GM19240 (cell line): ENCODE measurements at regions not wholly inside any gene's neighbourhood (a gene's known extent, or its start where the extent isn't known, plus 50 kb on each side); places are given as distances from the start of the nearest gene placed in this dataset.
A peak's percentile ranks its signal among the peaks of the same experiment; 100 is the strongest.

ENCODE experiments used
- DNase-seq: peaks from one replicate; pipeline ENCODE4 v3.0.0; 2011; ENCODE audit warnings: low spot score; ENCODE audit not compliant: insufficient read length

DNA sequence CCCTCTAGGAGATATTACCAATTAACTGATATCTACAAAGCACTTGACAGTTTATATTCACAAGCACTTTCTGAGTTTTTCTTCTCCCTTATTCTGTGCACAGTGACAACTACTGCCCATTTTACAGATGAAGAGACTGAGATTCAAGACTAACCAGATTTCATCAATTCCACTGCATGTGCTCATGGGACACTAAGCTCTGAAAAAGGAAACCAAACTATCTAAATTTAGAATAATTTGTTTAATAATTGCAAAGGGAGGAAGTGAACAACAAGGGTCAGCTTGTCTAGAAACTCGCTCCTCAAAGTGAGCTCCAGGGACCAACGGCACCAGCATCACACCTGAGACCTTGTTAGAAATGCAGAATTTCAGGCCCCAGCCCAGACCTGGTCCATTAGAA, 50.8 kb upstream of the MYLIP start:
- DNase-seq: no peak

DNA sequence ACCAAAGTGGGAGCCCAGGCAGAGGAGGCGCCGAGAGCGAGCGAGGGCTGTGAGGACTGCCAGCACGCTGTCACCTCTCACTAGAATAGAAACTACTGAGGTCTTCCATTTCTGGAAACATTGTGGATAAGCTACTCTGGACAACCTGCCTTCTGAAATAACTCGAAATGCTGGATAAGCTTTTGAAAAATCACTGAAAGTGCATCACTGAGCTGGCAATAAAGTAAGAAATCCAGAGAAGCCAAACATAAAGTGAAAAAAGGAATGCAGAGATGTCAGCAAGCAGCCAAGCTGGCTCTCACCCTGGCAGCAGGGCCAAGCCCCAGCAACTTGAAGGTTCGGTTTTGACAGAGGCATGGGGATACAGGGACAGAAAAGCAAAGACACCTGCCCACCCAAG, 59.2 kb upstream of the MYLIP start:
- DNase-seq: no peak

DNA sequence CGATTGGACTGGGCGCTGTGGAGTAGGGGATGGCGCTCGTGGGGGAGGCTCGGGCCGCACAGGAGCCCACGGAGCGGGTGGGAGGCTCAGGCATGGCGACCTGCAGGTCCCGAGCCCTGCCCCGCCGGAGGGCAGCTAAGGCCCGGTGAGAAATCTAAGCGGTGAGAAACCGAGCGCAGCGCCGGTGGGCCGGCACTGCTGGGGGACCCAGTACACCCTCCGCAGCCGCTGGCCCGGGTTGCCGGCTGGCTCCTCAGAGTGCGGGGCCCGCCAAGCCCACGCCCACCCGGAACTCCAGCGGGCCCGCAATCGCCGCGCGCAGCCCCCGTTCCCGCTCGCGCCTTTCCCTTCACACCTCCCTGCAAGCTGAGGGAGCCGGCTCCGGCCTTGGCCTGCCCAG, 59.7 kb upstream of the MYLIP start:
- DNase-seq: no peak

DNA sequence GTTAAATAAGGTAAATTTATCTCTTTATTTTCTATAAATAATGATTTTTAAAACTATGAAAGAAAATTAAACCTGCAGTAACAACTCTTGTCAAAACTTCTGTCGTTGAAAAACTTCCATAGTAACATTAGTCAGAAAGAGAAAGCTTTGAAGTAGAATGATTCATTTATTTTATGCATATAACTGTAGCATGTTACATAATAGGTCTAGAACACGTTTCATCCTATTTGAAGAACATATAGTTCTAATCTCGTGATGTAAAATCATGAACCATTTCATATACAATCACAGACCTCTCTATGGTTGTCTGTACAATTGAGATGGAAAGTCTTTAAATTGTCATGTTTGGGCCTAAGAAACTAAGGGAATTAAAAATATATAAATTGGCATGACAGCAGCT, 61.3 kb upstream of the MYLIP start:
- no peak for DNase-seq

DNA sequence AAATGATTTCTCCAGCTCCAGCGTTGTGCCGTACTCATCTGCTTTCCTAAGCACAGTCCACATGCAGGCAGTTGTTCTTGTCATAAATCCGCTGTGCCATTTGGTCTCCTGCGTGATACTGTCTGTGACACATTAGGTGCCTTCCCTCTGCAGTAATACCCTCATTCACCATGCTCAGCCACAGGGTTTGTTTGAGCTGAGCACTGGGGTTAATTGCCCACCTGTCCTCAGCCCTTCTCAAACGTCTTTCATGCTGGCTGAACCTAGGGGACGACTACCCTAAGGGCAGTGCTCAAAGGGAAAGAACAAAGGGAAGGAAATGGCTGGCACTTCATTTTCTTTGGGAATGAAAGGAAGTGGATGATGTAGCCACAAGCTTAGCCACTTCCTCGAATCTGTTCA, 64.2 kb upstream of the MYLIP start:
- DNase-seq: no peak

DNA sequence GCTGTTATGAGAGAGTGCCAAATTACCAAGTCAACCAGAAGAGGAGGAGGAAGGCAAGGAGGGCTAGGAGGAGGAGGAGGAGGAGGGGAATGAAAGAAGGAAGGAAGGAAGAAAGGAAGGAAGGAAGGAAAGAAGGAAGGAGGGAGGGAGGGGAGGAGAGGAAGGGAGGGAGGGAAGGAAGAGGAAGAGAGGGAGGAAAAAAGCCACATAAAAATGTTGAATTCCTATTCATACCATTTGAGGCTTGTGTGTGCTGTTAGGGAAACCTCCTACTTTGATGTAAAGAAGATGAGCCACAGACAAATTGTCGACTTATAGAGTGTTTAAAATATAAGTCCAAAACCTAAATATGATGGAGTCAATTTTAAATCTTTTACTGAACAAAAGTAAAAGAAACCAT, 65.3 kb upstream of the MYLIP start:
- no peak for DNase-seq

DNA sequence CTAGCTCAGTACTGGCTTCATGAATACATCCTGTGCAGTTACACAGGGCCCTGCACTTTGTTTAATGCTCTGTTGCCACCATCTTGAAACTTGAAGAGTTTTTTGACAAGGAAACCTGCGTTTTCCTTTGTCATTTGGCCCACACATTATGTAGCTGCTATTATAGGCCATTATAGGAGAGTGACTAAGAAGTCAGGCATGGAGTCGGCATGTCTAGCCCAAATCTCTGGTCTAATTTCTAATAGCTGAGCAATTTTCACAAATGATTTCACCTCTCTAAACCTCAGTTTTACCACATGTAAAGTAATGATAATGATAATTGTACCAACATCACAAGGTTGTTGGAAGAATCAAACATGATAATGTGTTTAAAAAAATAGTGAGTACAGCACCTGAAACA, 67.1 kb upstream of the MYLIP start:
- DNase-seq: no peak

DNA sequence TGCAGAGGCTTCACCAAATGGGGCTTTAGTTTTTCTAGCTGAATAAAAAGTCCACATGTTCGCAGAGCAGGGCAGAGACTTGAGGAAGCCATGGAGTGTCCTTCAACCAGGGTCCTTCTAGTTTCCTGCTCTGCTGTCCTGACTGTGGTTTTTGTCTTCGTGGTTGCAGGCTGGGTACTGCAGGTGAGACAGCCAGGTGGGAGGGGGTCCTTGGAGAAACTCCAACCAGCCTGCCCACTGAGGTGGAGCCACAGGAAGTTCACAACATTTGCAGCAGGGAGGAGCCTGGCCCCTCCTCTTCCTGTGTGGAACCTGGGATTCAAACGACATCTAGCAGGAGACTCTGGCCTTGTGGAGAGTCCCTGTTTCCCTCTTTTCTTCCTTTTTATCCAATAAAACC, 68.8 kb upstream of the MYLIP start:
- DNase-seq: no peak

DNA sequence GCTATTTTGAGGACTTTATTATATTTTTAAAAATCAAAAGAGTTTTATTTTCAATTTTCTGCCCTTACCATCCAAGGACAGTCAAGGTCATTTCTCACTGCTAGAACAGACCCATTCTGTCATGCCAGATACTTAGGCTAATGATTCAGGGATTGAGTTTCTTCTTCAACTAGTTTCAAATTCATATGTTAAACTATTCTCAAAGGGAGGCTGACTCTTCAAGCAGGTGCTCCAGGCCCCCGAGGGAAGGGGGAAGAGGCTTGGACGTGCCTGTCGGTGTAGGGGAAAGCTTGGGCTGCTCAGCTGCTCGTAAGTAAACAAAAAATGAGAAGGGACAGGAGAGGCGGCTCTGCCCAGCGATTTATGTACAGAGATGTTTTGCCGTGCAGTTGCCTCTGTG, 69.4 kb upstream of the MYLIP start:
- DNase-seq: no peak

DNA sequence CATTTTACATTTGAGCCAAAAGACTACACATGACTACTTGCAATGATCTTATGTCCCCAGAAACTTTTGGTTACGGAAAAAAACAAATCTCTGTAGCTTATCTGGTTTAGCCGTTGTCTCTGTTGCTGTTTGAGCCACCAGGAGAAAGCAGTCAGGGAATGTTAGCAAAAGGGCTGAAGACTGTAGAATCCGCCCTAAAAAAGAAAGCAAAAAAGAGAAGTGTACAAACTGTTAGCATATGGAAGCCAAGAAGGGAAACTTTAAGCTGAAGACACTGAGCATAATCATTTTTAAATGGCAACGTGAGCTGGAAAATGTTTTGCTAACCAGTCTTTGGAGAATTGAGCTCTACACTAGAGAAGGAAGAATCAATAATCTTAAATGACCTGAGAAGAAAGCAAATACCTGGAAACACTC, 69.9 kb upstream of the MYLIP start:
- DNase-seq: no peak

DNA sequence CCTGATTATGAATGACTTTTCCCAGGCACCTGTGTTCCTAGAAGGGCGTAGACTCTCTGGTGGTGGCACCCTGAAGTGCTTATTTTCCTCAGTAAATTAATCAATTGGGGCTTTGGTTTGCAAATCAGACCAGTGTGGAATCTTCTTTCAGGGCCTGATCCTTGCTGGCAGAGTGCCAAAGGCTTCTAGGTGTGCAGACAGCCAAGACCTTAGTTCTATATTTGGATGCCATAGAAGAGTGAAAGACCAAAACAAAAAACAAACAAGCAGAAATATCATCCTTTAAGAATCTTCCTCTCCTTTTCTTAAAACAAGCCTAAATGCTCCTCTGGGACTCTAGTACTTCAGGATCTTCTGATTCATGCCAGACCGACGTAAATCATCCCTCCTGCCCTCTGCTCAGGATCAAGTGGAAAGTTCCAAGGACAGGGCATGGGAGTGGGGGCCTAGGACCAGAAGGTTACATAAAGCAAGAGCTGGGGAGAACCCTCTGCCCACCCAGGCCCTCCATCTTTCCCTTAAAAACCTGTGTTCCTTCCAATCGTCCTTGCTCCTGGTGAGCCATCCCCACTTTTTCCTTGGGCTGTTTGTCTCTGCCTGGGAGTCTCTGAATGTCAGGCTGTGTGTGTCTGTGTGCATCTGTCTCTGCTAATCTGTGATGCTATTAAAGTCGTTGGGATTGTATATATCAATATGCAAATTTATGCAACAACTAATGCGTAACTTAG, 70.5 kb upstream of the MYLIP start:
- no peak for DNase-seq

DNA sequence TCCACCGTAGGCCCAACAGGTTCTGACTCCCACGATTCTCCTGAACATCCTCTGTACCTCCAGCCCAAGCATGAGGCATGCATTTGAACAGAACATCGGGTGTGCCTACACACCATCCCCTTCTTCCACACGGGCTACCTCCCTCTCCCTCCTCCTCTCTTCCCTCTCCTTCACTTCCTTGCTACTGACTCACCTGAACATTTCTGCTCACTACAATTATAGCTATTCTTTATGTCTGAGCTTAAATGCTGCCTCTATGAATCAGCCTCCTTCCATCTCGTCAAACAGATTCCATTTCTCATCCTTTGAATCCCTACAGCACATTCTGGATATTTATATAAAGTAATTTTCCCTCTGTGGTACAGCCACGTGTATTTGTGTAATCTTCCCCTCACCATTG, 71.4 kb upstream of the MYLIP start:
- no peak for DNase-seq

DNA sequence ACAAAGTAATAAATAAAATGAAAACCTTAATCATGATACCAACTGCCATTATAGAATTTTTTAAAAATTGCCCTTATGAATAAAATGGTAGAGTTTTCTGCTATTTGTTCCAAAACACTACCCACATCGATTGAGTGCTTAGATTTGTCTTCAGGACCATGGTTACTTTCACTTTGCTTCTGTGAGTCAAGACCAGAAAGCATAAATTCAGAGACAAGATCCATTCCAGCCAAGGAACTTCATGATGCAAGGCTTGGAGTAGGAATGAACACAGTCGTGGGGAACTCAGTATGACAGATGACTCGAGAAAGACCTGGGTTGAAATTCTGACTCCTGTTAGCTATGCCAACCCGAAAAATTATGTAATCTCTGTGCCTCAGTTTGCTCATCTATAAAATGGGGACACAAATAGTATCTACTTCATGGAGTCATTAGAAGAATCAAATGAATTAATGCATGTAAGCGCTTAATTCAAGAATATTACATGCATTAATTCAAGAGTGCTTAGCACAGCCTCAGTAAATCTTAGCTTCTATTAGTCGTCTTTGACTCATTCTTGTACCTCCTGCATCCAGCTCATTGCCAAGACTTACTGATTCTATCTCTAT, 72.5 kb upstream of the MYLIP start:
- DNase-seq: no peak

DNA sequence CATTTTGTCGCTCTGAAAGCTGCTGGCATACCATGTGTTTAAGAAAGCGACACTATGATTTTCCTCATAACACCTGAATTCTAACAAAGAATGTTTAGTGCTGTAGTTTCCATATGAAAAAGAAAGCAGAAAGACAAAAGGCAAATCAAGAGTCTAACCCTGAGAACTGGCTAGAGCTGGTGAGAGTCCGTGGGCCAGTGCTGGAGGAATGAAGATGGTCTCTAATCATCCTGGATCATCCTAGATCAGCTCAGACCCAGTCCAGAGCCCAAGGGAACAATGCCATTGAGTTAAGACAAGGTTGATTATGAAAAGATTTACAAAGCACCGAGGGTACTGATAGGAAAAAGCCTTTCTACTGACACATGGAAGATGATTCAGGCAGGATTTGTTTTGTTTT, 73.0 kb upstream of the MYLIP start:
- DNase-seq: no peak

DNA sequence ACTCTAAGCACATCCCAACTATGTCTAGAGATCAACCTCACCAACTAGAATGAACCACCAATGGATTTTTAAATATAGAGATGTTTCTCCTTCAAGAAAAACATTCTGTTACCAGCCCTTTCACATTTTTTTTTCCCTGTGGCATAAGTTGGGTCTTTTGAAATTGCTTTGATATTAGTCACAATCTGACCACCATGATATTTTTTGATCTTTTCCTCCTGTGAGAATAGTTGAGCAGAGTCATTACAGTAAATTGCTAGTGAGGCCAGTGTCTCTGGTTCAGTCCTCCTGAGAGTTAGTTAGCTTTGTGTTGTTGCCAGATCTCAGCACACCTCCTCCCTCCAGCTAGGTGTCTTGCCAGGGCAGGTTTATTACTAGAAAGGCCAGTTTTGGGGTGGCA, 79.7 kb upstream of the MYLIP start:
- no peak for DNase-seq

DNA sequence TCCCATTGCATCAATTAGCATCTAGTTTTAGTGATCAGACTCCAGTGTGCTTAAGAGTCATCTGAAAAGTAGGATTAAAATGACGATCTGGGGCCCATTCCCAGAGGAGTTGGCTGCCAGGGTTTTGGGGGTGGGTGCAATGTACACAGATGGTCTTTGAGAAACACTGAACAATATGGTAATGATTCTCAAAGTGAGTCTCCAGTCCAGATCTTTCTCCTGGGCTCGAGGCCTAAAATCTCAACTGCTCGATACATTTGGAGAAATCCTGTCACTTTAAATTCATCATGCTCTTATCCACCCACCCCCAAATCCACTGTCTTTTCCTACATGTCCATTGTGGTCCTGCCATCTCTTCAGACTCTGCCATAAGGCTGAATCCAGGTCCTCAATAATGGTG, 80.7 kb upstream of the MYLIP start:
- DNase-seq: no peak

DNA sequence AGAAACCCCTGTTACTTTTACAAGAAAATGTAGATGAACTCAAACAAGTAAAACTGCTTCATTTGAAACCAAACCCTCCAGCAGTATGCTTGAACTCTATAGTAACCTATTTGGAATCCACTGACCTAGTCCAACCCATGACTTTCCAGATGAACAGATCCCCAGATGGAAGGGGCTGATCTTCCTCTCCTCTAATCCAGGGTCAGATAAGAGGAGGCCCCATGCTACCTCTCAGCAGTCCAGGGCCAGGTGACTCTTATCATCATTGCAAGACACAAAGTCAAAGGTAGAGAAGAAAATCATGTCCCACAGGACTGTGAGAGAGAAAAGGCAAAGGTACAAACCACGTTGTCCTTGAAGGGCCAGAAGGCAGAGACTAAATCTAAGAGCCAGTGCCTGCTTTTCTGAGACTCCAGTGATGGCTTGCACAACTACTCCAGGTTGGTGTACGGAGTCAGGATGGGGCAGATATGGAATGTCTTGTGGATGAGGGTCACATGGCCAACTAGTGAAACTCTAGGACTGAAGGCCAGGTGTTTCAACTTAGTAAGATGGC, 81.4 kb upstream of the MYLIP start:
- no peak for DNase-seq

DNA sequence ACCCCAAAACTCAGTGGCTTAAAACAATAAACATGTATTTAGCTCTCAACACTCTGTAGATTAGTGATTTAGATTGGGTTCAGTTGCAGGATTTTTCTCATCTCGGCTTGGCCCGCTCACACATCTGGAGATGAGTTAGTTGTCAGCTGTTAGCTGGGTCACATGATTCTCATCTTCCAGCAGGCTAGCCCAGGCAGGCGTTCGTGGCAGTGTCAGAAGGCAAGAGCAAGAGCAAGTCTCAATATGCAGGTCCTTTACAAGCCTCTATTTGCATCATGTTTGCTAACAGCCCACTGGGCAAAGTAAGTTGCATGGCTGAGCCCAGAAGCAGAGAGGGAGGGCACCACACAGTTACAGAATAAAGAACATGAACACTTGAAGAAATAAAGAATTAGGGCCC, 83.6 kb upstream of the MYLIP start:
- DNase-seq: no peak

DNA sequence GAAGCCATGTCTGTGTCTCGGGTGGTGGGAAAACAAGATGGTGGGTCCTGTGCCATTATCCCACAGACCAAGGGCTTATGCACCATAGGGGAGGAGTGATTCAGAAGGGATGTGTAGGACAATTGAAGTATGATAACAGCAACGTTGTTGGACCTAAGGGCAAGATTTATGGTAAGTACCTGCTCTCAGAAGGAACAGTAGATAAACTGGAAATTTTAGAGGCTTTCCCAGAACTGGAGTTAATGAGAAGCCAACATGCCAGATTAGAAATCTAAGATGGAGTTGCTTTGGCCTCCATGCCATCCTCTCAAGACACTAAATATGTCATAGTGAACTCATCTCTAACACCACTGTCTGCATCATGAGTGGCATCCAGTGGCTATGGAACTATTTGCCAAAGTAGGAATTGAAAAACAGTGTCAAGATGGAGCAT, 84.7 kb upstream of the MYLIP start:
- DNase-seq: no peak

DNA sequence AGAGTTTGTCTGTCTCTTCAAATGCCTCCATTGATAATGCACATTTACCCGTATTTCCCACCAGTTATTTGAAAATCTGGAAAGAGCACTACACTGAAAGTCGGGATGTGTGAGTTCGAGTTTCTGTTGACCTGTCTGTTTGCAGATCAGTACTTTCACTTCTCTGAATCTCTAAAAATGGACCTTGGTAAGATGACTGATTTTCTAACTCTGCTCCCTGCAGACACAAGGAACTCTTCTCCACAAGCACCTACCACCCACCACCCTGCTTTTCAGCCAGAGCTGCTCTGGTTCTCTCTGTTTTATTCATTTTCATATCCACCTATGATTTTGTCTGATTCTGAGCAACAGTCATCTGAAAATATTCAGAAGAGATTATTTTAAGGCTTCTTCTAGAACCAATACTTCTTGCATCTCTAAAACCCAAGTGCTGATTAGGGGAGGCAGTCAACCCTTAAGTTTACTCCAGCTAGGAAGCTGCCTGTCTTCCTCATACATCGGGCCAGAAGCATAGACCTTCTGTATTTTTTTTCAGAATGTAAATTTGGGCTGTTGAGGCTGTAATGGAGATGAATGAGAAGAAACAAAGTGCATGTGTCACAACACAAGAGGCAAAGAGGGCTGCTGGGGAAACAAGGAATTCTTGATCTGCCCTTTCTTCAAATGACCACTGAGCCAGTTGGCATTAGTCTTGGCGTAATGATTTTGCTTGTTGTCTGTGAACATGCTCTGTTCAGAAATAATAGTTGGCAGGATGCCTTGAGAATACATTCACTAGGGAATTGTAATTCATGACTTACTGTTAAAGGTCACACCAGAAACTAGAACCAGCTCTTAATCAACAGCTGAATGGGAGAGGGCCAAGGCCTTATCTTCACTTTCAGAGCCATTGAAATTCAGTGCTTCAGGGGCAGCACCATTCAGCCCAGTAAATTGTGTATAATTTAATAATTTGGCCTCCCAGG, 85.4 kb upstream of the MYLIP start:
- peak; percentile 8 for DNase-seq

DNA sequence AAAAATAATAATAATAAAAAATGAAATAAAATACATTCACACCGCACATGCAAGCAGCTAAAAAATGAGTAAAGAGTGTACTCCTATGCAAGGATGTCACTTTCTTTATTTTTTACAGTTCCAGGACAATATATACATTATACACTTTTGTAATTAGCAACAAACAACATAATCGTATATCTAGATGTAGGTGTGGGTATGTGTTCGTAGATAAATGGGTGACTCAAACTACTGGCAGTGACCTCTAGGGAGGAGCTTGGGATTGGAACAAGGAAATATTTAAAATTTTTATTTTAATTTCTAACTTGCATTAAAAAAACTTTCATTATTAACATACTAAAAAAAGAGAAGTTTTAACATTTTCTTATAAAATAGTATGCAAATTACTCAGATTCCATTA, 86.1 kb upstream of the MYLIP start:
- DNase-seq: no peak

DNA sequence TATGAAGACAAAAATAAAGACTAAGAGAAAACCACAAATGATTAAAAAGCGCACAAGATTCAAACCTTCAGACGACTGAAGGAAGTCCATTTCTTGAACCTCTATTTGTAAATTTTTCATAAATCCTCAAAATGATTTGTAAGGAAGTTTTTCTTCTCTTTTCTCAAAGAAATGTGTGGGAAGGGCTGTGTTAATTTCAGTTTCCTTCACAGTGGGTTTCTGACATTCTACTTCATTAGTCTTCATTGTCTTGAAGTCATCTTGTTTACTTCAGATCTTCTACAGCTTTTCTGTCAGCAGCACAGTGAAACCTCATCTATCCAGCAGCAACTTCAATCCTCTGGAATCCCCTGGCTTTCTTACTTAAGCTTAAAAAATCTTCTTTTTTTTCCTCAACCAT, 87.6 kb upstream of the MYLIP start:
- DNase-seq: no peak
